Tibial nerve (tissue), 4 donors: ENCODE measurements at regions not wholly inside any gene's neighbourhood (a gene's known extent, or its start where the extent isn't known, plus 50 kb on each side); places are given as distances from the start of the nearest gene placed in this dataset.

Source experiments
- DNase-seq, 2 donors: peaks; one replicate each; pipeline ENCODE4 v3.0.0-alpha.2; 2019; ENCODE audit warnings: low spot score in 2 of 2
- H3K27ac ChIP-seq, 4 donors: fragments of 200-600 bp; sonication (generic) in 3 of 4; one replicate each; pipeline ENCODE4 v1.5.1; 2017 to 2019; ENCODE audit warnings: mild to moderate bottlenecking in 1 of 4
- H3K27me3 ChIP-seq, 2 donors: fragments of 200-600 bp; sonication (generic) in 1 of 2; one replicate each; pipeline versions ENCODE4 v1.5.1 to v1.6.0; 2017 to 2019
- H3K36me3 ChIP-seq, 3 donors: fragments of 200-600 bp; sonication (generic); one replicate each; pipeline ENCODE4 v1.5.1; 2018 to 2019
- H3K4me1 ChIP-seq, 4 donors: fragments of 200-600 bp; sonication (generic) in 3 of 4; one replicate each; pipeline ENCODE4 v1.5.1; 2017 to 2019
- H3K4me3 ChIP-seq, 4 donors: fragments of 200-600 bp; sonication (generic) in 3 of 4; one replicate each; pipeline ENCODE4 v1.5.1; 2017 to 2019; ENCODE audit warnings: mild to moderate bottlenecking in 1 of 4, moderate library complexity in 1 of 4
- H3K9me3 ChIP-seq, 4 donors: fragments of 200-600 bp; sonication (generic) in 3 of 4; one replicate each; pipeline ENCODE4 v1.5.1; 2017 to 2019
- CTCF ChIP-seq, 5 experiments: fragments of 200-600 bp in 3 of 5; fragments of 450-650 bp in 2 of 5; sonication (generic) in 3 of 5; IDR thresholded peaks; one replicate each; pipeline ENCODE4 v1.5.1; 2016 to 2019; ENCODE audit warnings: antibody characterized with exemption in 5 of 5, mild to moderate bottlenecking in 3 of 5, moderate library complexity in 2 of 5
- EP300 ChIP-seq, 2 donors: sonication (generic); formaldehyde crosslinking; IDR thresholded peaks; one replicate each; pipeline ENCODE4 v1.6.1; 2017; ENCODE audit warnings: antibody characterized with exemption in 2 of 2, mild to moderate bottlenecking in 1 of 2
- POLR2A ChIP-seq, 2 donors: fragments of 450-650 bp; IDR thresholded peaks; one replicate each; pipeline ENCODE4 v1.6.1; 2017; ENCODE audit warnings: antibody characterized with exemption in 2 of 2, mild to moderate bottlenecking in 2 of 2, moderate library complexity in 2 of 2
- WGBS, 2 donors: methylation state at CpG; one replicate each; pipeline ENCODE4 v1.1.5; 2018; 5-methylcytosine and 5-hydroxymethylcytosine counted together

- no peak for DNase-seq
These were observed 331.0 kb downstream of the ASMT start for GRCh38 chrX:1945879-1946278.

GRCh38 chrX:1946974-1947373 lies 332.1 kb downstream of the ASMT start:
- TF ChIP-seq POLR2A (IDR thresholded peaks at IDR 0.05) (no peak), CTCF (IDR thresholded peaks at IDR 0.05) (no peak), EP300 (IDR thresholded peaks at IDR 0.05) (no peak)

More at GRCh38 chrX:1945879-1946278, 331.0 kb downstream of the ASMT start:
- no peaks in the 10 kb centered on the region for H3K27me3 ChIP-seq
- no peaks in the 10 kb centered on the region for H3K4me1 ChIP-seq
- WGBS, 2 donors = 94 to 95% methylated on average over 10 of the region's 10 CpGs
- peaks cover 0 to 4% (median 0%) of the 10 kb centered on the region in 4 donors for H3K9me3 ChIP-seq
- TF ChIP-seq POLR2A (IDR thresholded peaks at IDR 0.05) (no peak), CTCF (IDR thresholded peaks at IDR 0.05) (no peak), EP300 (IDR thresholded peaks at IDR 0.05) (no peak)
- no peak overlapping the region for H3K4me3 ChIP-seq
- H3K36me3 ChIP-seq = no peaks in the 10 kb centered on the region
- no peak overlapping the region for H3K27ac ChIP-seq

More at GRCh38 chrX:1946974-1947373, 332.1 kb downstream of the ASMT start:
- Histone ChIP-seq H3K27ac (no peak overlapping the region), H3K36me3 (no peaks in the 10 kb centered on the region), H3K4me1 (no peaks in the 10 kb centered on the region), H3K9me3 (peaks cover 0 to 4% (median 0%) of the 10 kb centered on the region in 4 donors), H3K27me3 (no peaks in the 10 kb centered on the region), H3K4me3 (no peak overlapping the region)
- WGBS, 2 donors = 89 to 90% methylated on average over 9 of the region's 9 CpGs
- DNase-seq = no peak
